ENCODE measurements at regions not wholly inside any gene's neighbourhood (a gene's known extent, or its start where the extent isn't known, plus 50 kb on each side); places are given as distances from the start of the nearest gene placed in this dataset.

- TF ChIP-seq CREM (CRISPR knock-in tag; IDR thresholded peaks at IDR 0.05) (no peak), MLX (CRISPR knock-in tag; IDR thresholded peaks at IDR 0.05) (no peak), CTCF (IDR thresholded peaks at IDR 0.05) (no peak), AR (CRISPR knock-in tag; IDR thresholded peaks at IDR 0.05) (no peak), STAT6 (CRISPR knock-in tag; conservative IDR thresholded peaks at IDR 0.05; ENCODE audit: low read depth) (no peak), ESRRA (CRISPR knock-in tag; IDR thresholded peaks at IDR 0.05; ENCODE audit: borderline replicate concordance) (no peak), IRF1 (CRISPR knock-in tag; IDR thresholded peaks at IDR 0.05) (no peak), RELA (CRISPR knock-in tag; IDR thresholded peaks at IDR 0.05; ENCODE audit: borderline replicate concordance) (no peak), NFE2L1 (CRISPR knock-in tag; IDR thresholded peaks at IDR 0.05) (no peak), MXD4 (CRISPR knock-in tag; IDR thresholded peaks at IDR 0.05; ENCODE audit: borderline replicate concordance) (no peak), ARID4B (CRISPR knock-in tag; IDR thresholded peaks at IDR 0.05; ENCODE audit: borderline replicate concordance) (no peak)
- ChIA-PET POLR2A (no interaction called here), CTCF (no interaction called here)
- Mint-ChIP-seq H3K27ac (no peak overlapping the region), H3K27me3 (ENCODE audit: low read depth) (no peaks in the 10 kb centered on the region; the same call in 1 of the 2 replicates), H3K36me3 (peaks cover 6% of the 10 kb centered on the region; the same call in 1 of the 2 replicates), H3K9me3 (peaks cover 9% of the 10 kb centered on the region), H3K4me3 (no peak overlapping the region), H3K4me1 (peaks cover 10% of the 10 kb centered on the region)
- DNase-seq (ENCODE audit: low spot score) (no peak), ATAC-seq (no peak)
Measured at GRCh38 chr5:171675511-171675910, 110.1 kb upstream of the SMIM23 start.

Data from WTC11 (cell line).